HG02759 (cell line): ENCODE measurements at regions not wholly inside any gene's neighbourhood (a gene's known extent, or its start where the extent isn't known, plus 50 kb on each side); places are given as distances from the start of the nearest gene placed in this dataset.

Experiments
- ATAC-seq: cut with Tn5 transposase; IDR thresholded peaks from one replicate; pipeline ENCODE4 v1.9.1; 2021; ENCODE audit warnings: mild to moderate bottlenecking, moderate library complexity; ENCODE audit not compliant: unreplicated experiment

- no peak for ATAC-seq
These were observed 185.8 kb downstream of the PCSK1 start for GRCh38 chr5:96247097-96247701.

- no peak for ATAC-seq
These were observed 187.6 kb downstream of the PCSK1 start for GRCh38 chr5:96245140-96246091.

GRCh38 chr5:96244696-96245095, 188.4 kb downstream of the PCSK1 start:
- no peak for ATAC-seq

GRCh38 chr5:96243862-96244261, 189.2 kb downstream of the PCSK1 start:
- ATAC-seq, result no peak

GRCh38 chr5:96243203-96243602, 189.8 kb downstream of the PCSK1 start:
- ATAC-seq, result no peak

GRCh38 chr5:96242571-96242970, 190.5 kb downstream of the PCSK1 start:
- ATAC-seq, result no peak

- ATAC-seq, result no peak
These were observed 196.2 kb downstream of the PCSK1 start for GRCh38 chr5:96236831-96237230.

GRCh38 chr5:96236051-96236450, 197.0 kb downstream of the PCSK1 start:
- ATAC-seq, result no peak

- no peak for ATAC-seq
These were observed 197.8 kb downstream of the PCSK1 start for GRCh38 chr5:96235008-96235910.

GRCh38 chr5:96232602-96233001, 200.4 kb downstream of the PCSK1 start:
- ATAC-seq, result no peak

GRCh38 chr5:96229188-96229587, 203.9 kb downstream of the PCSK1 start:
- no peak for ATAC-seq

- no peak for ATAC-seq
These were observed 204.6 kb downstream of the PCSK1 start for GRCh38 chr5:96228408-96228807.

GRCh38 chr5:96227957-96228356, 205.1 kb downstream of the PCSK1 start:
- no peak for ATAC-seq

GRCh38 chr5:96226941-96227552, 206.0 kb downstream of the PCSK1 start:
- no peak for ATAC-seq

- ATAC-seq, result no peak
These were observed 210.9 kb downstream of the PCSK1 start for GRCh38 chr5:96222129-96222528.

- ATAC-seq, result no peak
These were observed 212.2 kb downstream of the PCSK1 start for GRCh38 chr5:96220610-96221390.

GRCh38 chr5:96219580-96220281, 213.3 kb downstream of the PCSK1 start:
- no peak for ATAC-seq

GRCh38 chr5:96218653-96219052, 214.4 kb downstream of the PCSK1 start:
- ATAC-seq, result no peak

GRCh38 chr5:96214442-96215197, 218.4 kb downstream of the PCSK1 start:
- no peak for ATAC-seq
